GM18868 (cell line): ENCODE measurements at regions not wholly inside any gene's neighbourhood (a gene's known extent, or its start where the extent isn't known, plus 50 kb on each side); places are given as distances from the start of the nearest gene placed in this dataset.

Source experiments
- ATAC-seq: cut with Tn5 transposase; IDR thresholded peaks from one replicate; pipeline ENCODE4 v1.9.1; 2021; ENCODE audit warnings: mild to moderate bottlenecking, moderate library complexity; ENCODE audit not compliant: unreplicated experiment

- no peak for ATAC-seq
Observed at GRCh38 chr13:88526853-88527215, 855.7 kb downstream of the SLITRK5 start.

GRCh38 chr13:88541994-88542393 is 870.8 kb downstream of the SLITRK5 start:
- ATAC-seq, result no peak

GRCh38 chr13:88544836-88545235 is 873.7 kb downstream of the SLITRK5 start:
- no peak for ATAC-seq

- ATAC-seq, result no peak
Observed at GRCh38 chr13:88552966-88553365, 881.8 kb downstream of the SLITRK5 start.

- no peak for ATAC-seq
Observed at GRCh38 chr13:88565566-88565965, 894.4 kb downstream of the SLITRK5 start.

- ATAC-seq, result no peak
Observed at GRCh38 chr13:88585861-88586260, 914.7 kb downstream of the SLITRK5 start.

- no peak for ATAC-seq
Observed at GRCh38 chr13:88586263-88586662, 915.1 kb downstream of the SLITRK5 start.

- no peak for ATAC-seq
Observed at GRCh38 chr13:88590574-88590973, 919.4 kb downstream of the SLITRK5 start.

- ATAC-seq, result no peak
Observed at GRCh38 chr13:88592105-88592504, 920.9 kb downstream of the SLITRK5 start.

- no peak for ATAC-seq
Observed at GRCh38 chr13:88601949-88602348, 930.8 kb downstream of the SLITRK5 start.

- no peak for ATAC-seq
Observed at GRCh38 chr13:88602786-88603777, 931.9 kb downstream of the SLITRK5 start.

- ATAC-seq, result no peak
Observed at GRCh38 chr13:88617176-88617575, 946.0 kb downstream of the SLITRK5 start.

- ATAC-seq, result no peak
Observed at GRCh38 chr13:88622362-88622973, 951.3 kb downstream of the SLITRK5 start.

- no peak for ATAC-seq
Observed at GRCh38 chr13:88623150-88623549, 952.0 kb downstream of the SLITRK5 start.

- ATAC-seq, result no peak
Observed at GRCh38 chr13:88627071-88627470, 955.9 kb downstream of the SLITRK5 start.

- ATAC-seq, result no peak
Observed at GRCh38 chr13:88628882-88629281, 957.7 kb downstream of the SLITRK5 start.

GRCh38 chr13:88637935-88638334 is 966.8 kb downstream of the SLITRK5 start:
- ATAC-seq, result no peak

GRCh38 chr13:88643233-88643632 is 972.1 kb downstream of the SLITRK5 start:
- ATAC-seq, result no peak

- no peak for ATAC-seq
Observed at GRCh38 chr13:88648598-88649373, 977.6 kb downstream of the SLITRK5 start.

GRCh38 chr13:88649855-88650254 is 978.7 kb downstream of the SLITRK5 start:
- ATAC-seq, result no peak

- ATAC-seq, result peak; percentile 64
Observed at GRCh38 chr13:88651531-88651930, 980.4 kb downstream of the SLITRK5 start.
